Fibroblast of pulmonary artery (primary cell): ENCODE measurements at regions not wholly inside any gene's neighbourhood (a gene's known extent, or its start where the extent isn't known, plus 50 kb on each side); places are given as distances from the start of the nearest gene placed in this dataset.

ENCODE experiments used
- DNase-seq: peaks from one replicate; pipeline ENCODE4 v3.0.0-alpha.2; 2010; ENCODE audit warnings: low read depth
- H3K4me3 ChIP-seq: replicated peaks from 2 replicates; pipeline ENCODE4 v1.5.1; 2011; ENCODE audit warnings: low read depth, mild to moderate bottlenecking, control low read depth, low read length, moderate library complexity
- CTCF ChIP-seq: IDR thresholded peaks from 2 replicates; pipeline ENCODE4 v1.5.1; 2011; ENCODE audit warnings: mild to moderate bottlenecking, control low read depth, low read length, inconsistent platforms; ENCODE audit errors: missing control alignments

GRCh38 chr16:5801396-5801795 is 703.8 kb upstream of the EEF2KMT start:
- no peak for TF ChIP-seq CTCF
- H3K4me3 ChIP-seq, result no peak overlapping the region

GRCh38 chr16:5793556-5793955 is 696.0 kb upstream of the EEF2KMT start:
- DNase-seq, result no peak
- H3K4me3 ChIP-seq, result no peak overlapping the region
- TF ChIP-seq CTCF, result no peak

More at GRCh38 chr16:5801396-5801795, 703.8 kb upstream of the EEF2KMT start:
- DNase-seq, result no peak

GRCh38 chr16:5791011-5791657 is 693.5 kb upstream of the EEF2KMT start:
- DNase-seq, result no peak
- TF ChIP-seq CTCF, result no peak

GRCh38 chr16:5790512-5790911 is 692.9 kb upstream of the EEF2KMT start:
- H3K4me3 ChIP-seq, result no peak overlapping the region
- no peak for DNase-seq
- TF ChIP-seq CTCF, result no peak

More at GRCh38 chr16:5791011-5791657, 693.5 kb upstream of the EEF2KMT start:
- H3K4me3 ChIP-seq, result no peak overlapping the region

- TF ChIP-seq CTCF, result no peak
- H3K4me3 ChIP-seq, result no peak overlapping the region
- no peak for DNase-seq
Observed at GRCh38 chr16:5789033-5789432, 691.4 kb upstream of the EEF2KMT start.

- TF ChIP-seq CTCF, result no peak
Observed at GRCh38 chr16:5781436-5781835, 683.8 kb upstream of the EEF2KMT start.

GRCh38 chr16:5776876-5777275 is 679.3 kb upstream of the EEF2KMT start:
- DNase-seq, result no peak
- no peak overlapping the region for H3K4me3 ChIP-seq
- no peak for TF ChIP-seq CTCF

More at GRCh38 chr16:5781436-5781835, 683.8 kb upstream of the EEF2KMT start:
- no peak for DNase-seq
- no peak overlapping the region for H3K4me3 ChIP-seq
